Liver (tissue), 8 donors: ENCODE measurements at regions not wholly inside any gene's neighbourhood (a gene's known extent, or its start where the extent isn't known, plus 50 kb on each side); places are given as distances from the start of the nearest gene placed in this dataset.

Experiments
- DNase-seq: peaks from one replicate; pipeline ENCODE4 v3.0.0-alpha.2; 2017; ENCODE audit warnings: low spot score
- H3K27ac ChIP-seq, 2 donors: one replicate each; pipeline ENCODE4 v1.7.0; 2013; ENCODE audit warnings: inconsistent platforms in 2 of 2, low read length in 2 of 2, control low read depth in 1 of 2, low read depth in 1 of 2, mild to moderate bottlenecking in 1 of 2
- H3K27me3 ChIP-seq, 4 donors: one replicate each; pipeline versions ENCODE4 v1.6.1 to v1.7.0; 2013; ENCODE audit warnings: low read length in 3 of 4, inconsistent platforms in 1 of 4, mild to moderate bottlenecking in 1 of 4, moderate library complexity in 1 of 4; ENCODE audit not compliant: control insufficient read depth in 4 of 4, insufficient read depth in 4 of 4
- H3K36me3 ChIP-seq, 4 donors: one replicate each; pipeline versions ENCODE4 v1.6.1 to v1.7.0; 2013; ENCODE audit warnings: low read length in 3 of 4, mild to moderate bottlenecking in 3 of 4, low read depth in 1 of 4, moderate library complexity in 1 of 4; ENCODE audit not compliant: control insufficient read depth in 4 of 4, insufficient read depth in 3 of 4
- H3K4me1 ChIP-seq, 4 donors: one replicate each; pipeline versions ENCODE4 v1.6.1 to v1.7.0; 2013; ENCODE audit warnings: low read length in 3 of 4, mild to moderate bottlenecking in 3 of 4, moderate library complexity in 1 of 4; ENCODE audit not compliant: control insufficient read depth in 4 of 4, insufficient read depth in 4 of 4
- H3K4me3 ChIP-seq, 3 donors: one replicate each; pipeline versions ENCODE4 v1.6.1 to v1.7.0; 2013; ENCODE audit warnings: low read length in 3 of 3, control low read depth in 1 of 3, low read depth in 1 of 3, mild to moderate bottlenecking in 1 of 3
- H3K9ac ChIP-seq, 2 donors: one replicate each; pipeline ENCODE4 v1.7.0; 2013; ENCODE audit warnings: low read length in 2 of 2, mild to moderate bottlenecking in 2 of 2, moderate library complexity in 2 of 2, control low read depth in 1 of 2, low read depth in 1 of 2
- H3K9me3 ChIP-seq, 4 donors: one replicate each; pipeline versions ENCODE4 v1.6.1 to v1.7.0; 2013; ENCODE audit warnings: low read length in 3 of 4; ENCODE audit not compliant: control insufficient read depth in 4 of 4
- ATF3 ChIP-seq: IDR thresholded peaks from 2 replicates; pipeline ENCODE4 v1.6.1; 2016; ENCODE audit warnings: antibody characterized with exemption
- CTCF ChIP-seq: fragments of 150-350 bp; IDR thresholded peaks from 2 replicates; pipeline ENCODE4 v1.5.1; 2017; ENCODE audit warnings: improper control_type of control experiment, low read depth, low read length; ENCODE audit not compliant: missing input control
- EGR1 ChIP-seq, 2 donors: IDR thresholded peaks; 2 replicates each; pipeline ENCODE4 v1.6.1; 2016 to 2018; ENCODE audit warnings: antibody characterized with exemption in 2 of 2, low read depth in 2 of 2
- FOXA1 ChIP-seq: IDR thresholded peaks from 2 replicates; pipeline ENCODE4 v1.6.1; 2016; ENCODE audit warnings: antibody characterized with exemption
- FOXA2 ChIP-seq: IDR thresholded peaks from 2 replicates; pipeline ENCODE4 v1.6.1; 2016; ENCODE audit warnings: antibody characterized with exemption
- HNF4A ChIP-seq, 2 donors: conservative IDR thresholded peaks; 2 replicates each; pipeline ENCODE4 v1.6.1; 2016; ENCODE audit warnings: antibody characterized with exemption in 2 of 2, mild to moderate bottlenecking in 2 of 2
- HNF4G ChIP-seq: IDR thresholded peaks from 2 replicates; pipeline ENCODE4 v1.6.1; 2016; ENCODE audit warnings: antibody characterized with exemption
- JUND ChIP-seq, 2 donors: IDR thresholded peaks; 2 replicates each; pipeline ENCODE4 v1.6.1; 2016; ENCODE audit warnings: antibody characterized with exemption in 2 of 2
- MAX ChIP-seq: IDR thresholded peaks from 2 replicates; pipeline ENCODE4 v1.6.1; 2016; ENCODE audit warnings: antibody characterized with exemption
- NR2F2 ChIP-seq: IDR thresholded peaks from 2 replicates; pipeline ENCODE4 v1.6.1; 2016; ENCODE audit warnings: antibody characterized with exemption
- RAD21 ChIP-seq, 2 donors: IDR thresholded peaks; 2 replicates each; pipeline ENCODE4 v1.6.1; 2016; ENCODE audit warnings: antibody characterized with exemption in 2 of 2, mild to moderate bottlenecking in 2 of 2
- REST ChIP-seq: IDR thresholded peaks from 2 replicates; pipeline ENCODE4 v1.6.1; 2016; ENCODE audit warnings: antibody characterized with exemption, mild to moderate bottlenecking
- RXRA ChIP-seq, 2 donors: IDR thresholded peaks; 2 replicates each; pipeline ENCODE4 v1.6.1; 2017 to 2018; ENCODE audit warnings: antibody characterized with exemption in 2 of 2, mild to moderate bottlenecking in 1 of 2
- SP1 ChIP-seq: IDR thresholded peaks from 2 replicates; pipeline ENCODE4 v1.6.1; 2018; ENCODE audit warnings: antibody characterized with exemption, mild to moderate bottlenecking
- TAF1 ChIP-seq: conservative IDR thresholded peaks from 2 replicates; pipeline ENCODE4 v1.6.1; 2016; ENCODE audit warnings: antibody characterized with exemption, mild to moderate bottlenecking
- YY1 ChIP-seq: IDR thresholded peaks from 2 replicates; pipeline ENCODE4 v1.6.1; 2016; ENCODE audit warnings: antibody characterized with exemption, mild to moderate bottlenecking
- ZBTB33 ChIP-seq: IDR thresholded peaks from 2 replicates; pipeline ENCODE4 v1.6.1; 2016; ENCODE audit warnings: antibody characterized with exemption
- WGBS: extraction: QIAGEN DNeasy Blood & Tissue Kit; methylation state at CpG from one replicate; pipeline ENCODE4 v1.1.7; 2013; 5-methylcytosine and 5-hydroxymethylcytosine counted together
- donor health status: healthy.
- donor health status: healthy.
- donor health status: healthy.
- donor health status: healthy.
- donor health status: healthy.

GRCh38 chr4:57877047-57877458, 766.9 kb upstream of the IGFBP7 start:
- Histone ChIP-seq H3K27ac (no peak overlapping the region), H3K4me3 (no peak overlapping the region), H3K4me1 (no peaks in the 10 kb centered on the region), H3K9me3 (no peaks in the 10 kb centered on the region), H3K9ac (no peak overlapping the region), H3K27me3 (no peaks in the 10 kb centered on the region), H3K36me3 (no peaks in the 10 kb centered on the region)
- WGBS = 77% methylated on average over 3 of the region's 3 CpGs
- no peak for DNase-seq
- no peak for TF ChIP-seq HNF4G
- TF ChIP-seq FOXA1 = no peak
- no peak for TF ChIP-seq CTCF
- no peak for TF ChIP-seq NR2F2
- no peak for TF ChIP-seq SP1
- TF ChIP-seq HNF4A (conservative IDR thresholded peaks at IDR 0.05) = no peak
- TF ChIP-seq RXRA (IDR thresholded peaks at IDR 0.05) = no peak
- TF ChIP-seq ZBTB33 = no peak

- H3K27me3 ChIP-seq = no peaks in the 10 kb centered on the region
- no peaks in the 10 kb centered on the region for H3K9me3 ChIP-seq
- no peak overlapping the region for H3K4me3 ChIP-seq
- no peaks in the 10 kb centered on the region for H3K4me1 ChIP-seq
- no peak overlapping the region for H3K27ac ChIP-seq
- no peak for TF ChIP-seq FOXA1
- TF ChIP-seq HNF4A (conservative IDR thresholded peaks at IDR 0.05) = no peak
- no peak for TF ChIP-seq FOXA2
- no peak for TF ChIP-seq HNF4G
- TF ChIP-seq RAD21 (IDR thresholded peaks at IDR 0.05) = no peak
- no peak for TF ChIP-seq SP1
- TF ChIP-seq YY1 = no peak
- no peak overlapping the region for H3K9ac ChIP-seq
- 75% methylated on average over 2 of the region's 2 CpGs for WGBS
- DNase-seq = no peak
- no peaks in the 10 kb centered on the region for H3K36me3 ChIP-seq
Observed at GRCh38 chr4:57875829-57876392, 765.7 kb upstream of the IGFBP7 start.

- no peaks in the 10 kb centered on the region for H3K36me3 ChIP-seq
- WGBS = 48% methylated on average over 2 of the region's 2 CpGs
Observed at GRCh38 chr4:57866468-57867171, 756.4 kb upstream of the IGFBP7 start.

More at GRCh38 chr4:57866468-57867171, 756.4 kb upstream of the IGFBP7 start:
- no peaks in the 10 kb centered on the region for H3K9me3 ChIP-seq
- H3K27me3 ChIP-seq = no peaks in the 10 kb centered on the region
- H3K27ac ChIP-seq = no peak overlapping the region
- no peak overlapping the region for H3K9ac ChIP-seq
- no peak overlapping the region for H3K4me3 ChIP-seq
- no peaks in the 10 kb centered on the region for H3K4me1 ChIP-seq
- no peak for DNase-seq
- no peak for TF ChIP-seq YY1
- no peak for TF ChIP-seq SP1
- no peak for TF ChIP-seq HNF4A (conservative IDR thresholded peaks at IDR 0.05)
- TF ChIP-seq REST = no peak
- no peak for TF ChIP-seq TAF1
- no peak for TF ChIP-seq FOXA2
- no peak for TF ChIP-seq EGR1 (IDR thresholded peaks at IDR 0.05; ENCODE audit: low read depth in 2 of 2)
- TF ChIP-seq JUND (IDR thresholded peaks at IDR 0.05) = no peak
- TF ChIP-seq CTCF = no peak
- no peak for TF ChIP-seq RAD21 (IDR thresholded peaks at IDR 0.05)
- TF ChIP-seq MAX = no peak
- TF ChIP-seq RXRA (IDR thresholded peaks at IDR 0.05) = no peak
- TF ChIP-seq HNF4G = no peak
- no peak for TF ChIP-seq NR2F2
- TF ChIP-seq ATF3 = no peak
